OCI-LY3 (cell line): ENCODE measurements at regions not wholly inside any gene's neighbourhood (a gene's known extent, or its start where the extent isn't known, plus 50 kb on each side); places are given as distances from the start of the nearest gene placed in this dataset.

Source experiments
- H2AFZ ChIP-seq: fragments of 200-600, 300-600 bp; shearing (Covaris generic); 2 replicates; pipeline ENCODE4 v1.6.0; 2014; ENCODE audit warnings: antibody characterized with exemption, low read depth, low read length
- H3K27ac ChIP-seq: fragments of 200-600, 300-600 bp; sonication (generic); 2 replicates; pipeline ENCODE4 v1.5.1; 2014; ENCODE audit warnings: mild to moderate bottlenecking, low read length, moderate library complexity, mixed read lengths
- H3K27me3 ChIP-seq: fragments of 200-600, 300-600 bp; sonication (generic); 2 replicates; pipeline ENCODE4 v1.6.1; 2014; ENCODE audit warnings: low read depth, low read length, mixed read lengths
- H3K36me3 ChIP-seq: fragments of 200-600, 300-600 bp; sonication (generic); replicated peaks from 2 replicates; pipeline ENCODE3; 2014; ENCODE audit warnings: low read depth, low read length, mixed read lengths
- H3K4me1 ChIP-seq: fragments of 300-600, 200-600 bp; sonication (generic); 2 replicates; pipeline ENCODE4 v1.6.1; 2014; ENCODE audit warnings: low read length, mixed read lengths
- H3K4me2 ChIP-seq: fragments of 200-600, 300-600 bp; sonication (generic); 2 replicates; pipeline ENCODE4 v1.6.1; 2014; ENCODE audit warnings: low read length, mixed read lengths
- H3K4me3 ChIP-seq: fragments of 300-600, 200-600 bp; sonication (generic); 2 replicates; pipeline ENCODE4 v1.5.1; 2014; ENCODE audit warnings: antibody characterized with exemption, mild to moderate bottlenecking, low read length, moderate library complexity
- H3K79me2 ChIP-seq: fragments of 300-600, 200-600 bp; shearing (Covaris generic); 2 replicates; pipeline ENCODE4 v1.6.1; 2014; ENCODE audit warnings: mild to moderate bottlenecking, low read length, mixed read lengths
- H3K9ac ChIP-seq: fragments of 300-600, 200-600 bp; shearing (Covaris generic); 2 replicates; pipeline ENCODE4 v1.6.0; 2014; ENCODE audit warnings: mild to moderate bottlenecking, low read length, moderate library complexity
- H3K9me3 ChIP-seq: fragments of 200-600, 300-600 bp; shearing (Covaris generic); 2 replicates; pipeline ENCODE4 v1.6.1; 2014; ENCODE audit warnings: low read length, mixed read lengths; ENCODE audit not compliant: insufficient read depth
- H4K20me1 ChIP-seq: fragments of 200-600, 300-600 bp; sonication (generic); 2 replicates; pipeline ENCODE4 v1.6.1; 2016; ENCODE audit warnings: low read length, mixed read lengths; ENCODE audit not compliant: insufficient read depth
- CTCF ChIP-seq: fragments of 200-600, 300-600 bp; sonication (generic); IDR thresholded peaks from 2 replicates; pipeline ENCODE4 v1.5.1; 2014; ENCODE audit warnings: antibody characterized with exemption, low read length, low read depth
- EZH2phosphoT487 ChIP-seq: fragments of 200-600 bp; shearing (Covaris generic); IDR thresholded peaks from 2 replicates; pipeline ENCODE4 v1.6.1; 2018; ENCODE audit warnings: antibody characterized with exemption, mixed run types, low read depth

DNA sequence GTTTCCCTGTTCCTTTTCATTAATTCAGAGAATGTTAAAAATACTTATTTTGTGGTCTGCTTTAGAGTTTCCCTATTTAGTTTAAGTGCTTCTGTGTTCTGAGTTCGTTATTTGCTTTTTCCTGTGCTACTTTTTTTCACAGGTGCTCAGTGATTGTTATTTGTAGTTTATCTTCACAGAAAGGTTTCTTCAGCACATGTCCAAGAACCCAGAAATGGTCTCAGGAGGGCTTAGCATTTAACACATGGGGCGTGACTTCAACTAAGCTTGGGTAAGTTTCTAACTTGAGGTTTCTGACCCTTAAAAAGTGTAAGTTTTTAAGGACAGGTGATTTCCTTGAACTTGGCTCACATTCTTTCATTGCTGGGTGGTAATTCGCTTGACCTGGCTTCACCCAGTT is 157.3 kb downstream of the AASDHPPT start:
- H3K4me1 ChIP-seq = no peaks in the 10 kb centered on the region
- H2AFZ ChIP-seq = no peak overlapping the region
- H3K27ac ChIP-seq = no peak overlapping the region
- no peaks in the 10 kb centered on the region for H3K9me3 ChIP-seq
- no peaks in the 10 kb centered on the region for H4K20me1 ChIP-seq
- no peak overlapping the region for H3K4me3 ChIP-seq
- H3K36me3 ChIP-seq = no peaks in the 10 kb centered on the region
- H3K4me2 ChIP-seq = no peak overlapping the region
- TF ChIP-seq CTCF = no peak
- no peak for TF ChIP-seq EZH2phosphoT487
- no peaks in the 10 kb centered on the region for H3K79me2 ChIP-seq
- H3K27me3 ChIP-seq = no peaks in the 10 kb centered on the region
- H3K9ac ChIP-seq = no peak overlapping the region

GRCh38 chr11:106236295-106236694 is 158.8 kb downstream of the AASDHPPT start:
- TF ChIP-seq CTCF = no peak
- no peak for TF ChIP-seq EZH2phosphoT487
- Histone ChIP-seq H3K4me1 (no peaks in the 10 kb centered on the region), H3K9me3 (no peaks in the 10 kb centered on the region), H4K20me1 (no peaks in the 10 kb centered on the region), H2AFZ (no peak overlapping the region), H3K9ac (no peak overlapping the region), H3K36me3 (no peaks in the 10 kb centered on the region), H3K4me3 (no peak overlapping the region), H3K4me2 (no peak overlapping the region), H3K27ac (no peak overlapping the region), H3K27me3 (no peaks in the 10 kb centered on the region), H3K79me2 (no peaks in the 10 kb centered on the region)

DNA sequence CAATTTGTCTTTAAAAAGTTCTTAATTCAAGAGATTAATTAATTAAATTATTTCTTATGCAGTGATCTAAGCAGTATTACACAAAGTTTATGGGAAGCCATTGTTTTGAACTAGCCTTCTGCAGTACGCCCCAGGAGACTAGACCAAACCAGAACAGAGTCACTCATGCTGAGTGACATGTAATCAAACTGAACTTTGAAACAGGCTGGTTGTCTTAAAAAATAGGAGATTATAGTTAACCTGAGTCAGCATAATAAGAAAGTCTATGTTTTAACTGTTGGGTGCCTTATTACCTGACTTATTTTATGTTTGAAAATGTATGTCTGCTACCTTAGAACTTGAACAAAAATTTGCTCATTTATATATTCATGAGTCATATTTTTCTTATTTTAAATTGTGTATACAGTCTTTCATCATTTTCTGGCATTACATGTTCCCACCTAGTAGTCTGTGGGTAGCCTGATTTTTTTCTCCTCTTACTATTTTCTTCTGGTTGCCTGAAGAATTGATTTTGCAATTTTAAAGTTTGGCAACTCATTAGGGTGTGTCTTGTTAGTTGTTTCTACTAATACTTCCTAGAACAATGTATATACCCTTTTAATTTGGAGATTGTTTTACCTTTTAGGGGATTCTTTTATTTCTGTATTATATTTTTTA is 161.4 kb downstream of the AASDHPPT start:
- H3K4me3 ChIP-seq = no peak overlapping the region
- no peak overlapping the region for H3K4me2 ChIP-seq
- H3K79me2 ChIP-seq = no peaks in the 10 kb centered on the region
- no peaks in the 10 kb centered on the region for H4K20me1 ChIP-seq
- no peak overlapping the region for H3K9ac ChIP-seq
- H3K4me1 ChIP-seq = no peaks in the 10 kb centered on the region
- no peaks in the 10 kb centered on the region for H3K36me3 ChIP-seq
- H3K27ac ChIP-seq = no peak overlapping the region
- TF ChIP-seq CTCF (no peak), EZH2phosphoT487 (no peak)
- H3K9me3 ChIP-seq = no peaks in the 10 kb centered on the region
- H3K27me3 ChIP-seq = no peaks in the 10 kb centered on the region
- no peak overlapping the region for H2AFZ ChIP-seq

DNA sequence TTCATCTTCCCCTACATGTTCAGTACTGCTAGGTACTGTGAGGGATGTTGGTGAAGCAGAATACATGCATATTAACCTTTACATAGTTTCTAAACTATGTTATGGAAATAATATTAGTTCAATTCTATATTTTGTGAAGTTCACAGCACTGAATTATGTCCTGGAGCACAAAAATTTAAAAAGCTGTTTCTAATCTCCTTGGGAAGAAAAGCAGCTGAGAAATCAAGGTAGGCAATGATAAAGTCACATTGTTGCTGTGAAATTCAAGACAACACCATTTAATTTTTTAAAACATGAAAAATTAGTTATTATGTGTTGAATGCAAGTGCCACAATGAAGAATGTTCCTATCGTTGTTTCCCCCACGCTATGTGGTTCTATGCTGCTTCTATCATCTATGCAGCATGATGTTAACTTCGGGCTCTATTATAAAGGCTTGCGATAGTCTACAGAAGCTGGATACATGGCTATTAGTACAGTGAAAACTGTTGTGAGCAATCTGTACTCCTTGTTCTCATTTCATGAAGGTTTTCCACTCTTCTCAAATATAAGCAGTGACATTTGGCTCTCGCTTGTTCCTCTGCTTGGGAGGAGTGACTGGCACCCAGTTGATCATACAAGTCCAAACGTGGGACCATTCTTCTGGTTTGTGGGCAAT is 164.3 kb downstream of the AASDHPPT start:
- Histone ChIP-seq H3K4me2 (no peak overlapping the region), H3K4me3 (no peak overlapping the region), H4K20me1 (no peaks in the 10 kb centered on the region), H3K9ac (no peak overlapping the region), H2AFZ (no peak overlapping the region), H3K27ac (no peak overlapping the region), H3K4me1 (no peaks in the 10 kb centered on the region), H3K79me2 (no peaks in the 10 kb centered on the region), H3K27me3 (no peaks in the 10 kb centered on the region), H3K36me3 (no peaks in the 10 kb centered on the region), H3K9me3 (no peaks in the 10 kb centered on the region)
- no peak for TF ChIP-seq EZH2phosphoT487
